K562 (cell line): ENCODE measurements at regions not wholly inside any gene's neighbourhood (a gene's known extent, or its start where the extent isn't known, plus 50 kb on each side); places are given as distances from the start of the nearest gene placed in this dataset.

Experiments used
- ARID3A ChIP-seq: IDR thresholded peaks from 2 replicates; pipeline ENCODE4 v1.6.1; 2012; ENCODE audit warnings: low read depth, low read length, improper control_type of control experiment, borderline replicate concordance
- CHD7 ChIP-seq: fragments of 200-600 bp; sonication (generic); IDR thresholded peaks from one replicate; pipeline ENCODE4 v1.6.1; 2012; ENCODE audit warnings: mild to moderate bottlenecking, low read depth, low read length, inconsistent platforms
- FOXA3 ChIP-seq, 2 experiments: fragments of 450-650 bp in 1 of 2; sonication (generic) in 1 of 2; formaldehyde crosslinking; IDR thresholded peaks in 1 of 2; conservative IDR thresholded peaks in 1 of 2; 2 replicates each; pipeline versions ENCODE4 v1.4.0 to v1.8.0; 2020 to 2022; ENCODE audit warnings: mild to moderate bottlenecking in 2 of 2, missing genetic modification reagents in 1 of 2
- HDAC6 ChIP-seq: IDR thresholded peaks from 2 replicates; pipeline ENCODE4 v1.6.1; 2012; ENCODE audit warnings: low read depth, mild to moderate bottlenecking, control low read depth, inconsistent platforms, low read length, moderate library complexity
- HIVEP1 ChIP-seq: fragments of 250-450 bp; sonication (Bioruptor Pico); IDR thresholded peaks from 2 replicates; pipeline ENCODE4 v1.4.0; 2020; ENCODE audit warnings: mild to moderate bottlenecking
- ILF3 ChIP-seq: fragments of 450-650 bp; IDR thresholded peaks from 2 replicates; pipeline ENCODE4 v1.6.1; 2018; ENCODE audit warnings: antibody characterized with exemption, mild to moderate bottlenecking, moderate library complexity, borderline replicate concordance
- MAFG ChIP-seq: fragments of 450-650 bp; conservative IDR thresholded peaks from 2 replicates; pipeline ENCODE4 v1.6.1; 2016; ENCODE audit warnings: missing genetic modification characterization, missing compliant biosample characterization
- POLR3G ChIP-seq: IDR thresholded peaks from 2 replicates; pipeline ENCODE4 v1.6.1; 2011; ENCODE audit not compliant: insufficient read length, insufficient replicate concordance; ENCODE audit errors: extremely low read depth
- ZNF12 ChIP-seq: sonication (generic); formaldehyde crosslinking; IDR thresholded peaks from 2 replicates; pipeline ENCODE4 v1.4.0; 2020; ENCODE audit warnings: mild to moderate bottlenecking, missing genetic modification reagents
- ZNF445 ChIP-seq: fragments of 250-450 bp; sonication (Bioruptor Pico); IDR thresholded peaks from 2 replicates; pipeline ENCODE4 v1.4.0; 2020; ENCODE audit warnings: low read depth, mild to moderate bottlenecking, moderate library complexity
- ZNF57 ChIP-seq: fragments of 450-650 bp; formaldehyde crosslinking; IDR thresholded peaks from 2 replicates; pipeline ENCODE4 v1.4.0; 2020; ENCODE audit warnings: mild to moderate bottlenecking, moderate library complexity
- TF ChIP-seq, protein P1 (sequence below): fragments of 250-450 bp; sonication (Bioruptor Pico); IDR thresholded peaks from 2 replicates; pipeline ENCODE4 v1.5.0; 2020; ENCODE audit warnings: mild to moderate bottlenecking

DNA sequence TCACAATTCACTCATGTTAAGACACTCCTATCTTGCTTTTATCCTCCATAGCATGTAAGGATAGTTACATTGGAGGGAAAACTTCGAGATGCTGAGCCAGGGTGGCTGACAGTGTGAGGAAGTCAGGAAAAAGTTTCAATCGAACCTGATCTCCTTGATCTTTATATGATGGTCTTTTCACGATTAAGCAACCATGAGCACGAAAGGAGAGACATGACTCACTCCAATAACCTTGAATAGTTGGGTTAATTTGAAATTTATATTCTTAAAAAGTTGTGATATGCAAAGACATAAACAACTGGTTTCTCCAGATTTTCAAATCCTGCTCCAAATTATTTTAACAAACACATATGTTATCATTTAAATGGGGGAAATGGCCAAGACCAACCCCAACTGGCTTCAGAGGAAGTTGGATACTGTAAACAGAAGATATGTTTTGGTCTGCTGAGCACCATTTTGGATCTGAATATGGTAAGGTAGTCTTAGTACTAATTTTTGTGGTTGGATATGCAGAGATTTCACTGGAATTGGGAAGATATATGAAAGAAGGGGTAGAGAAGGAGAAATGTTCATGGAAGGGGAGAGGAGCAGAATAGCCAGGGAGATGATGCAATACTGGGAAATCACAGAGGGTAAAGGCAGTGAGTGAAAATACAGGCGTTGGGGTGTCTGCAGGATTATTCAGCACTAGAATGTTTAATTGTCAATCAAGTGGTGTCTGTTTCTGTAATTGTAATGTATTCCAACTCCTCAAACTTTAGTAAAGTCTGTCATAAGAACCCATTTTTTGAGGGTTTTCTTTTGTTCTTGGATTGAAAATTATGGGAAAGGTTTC lies 185.2 kb upstream of the SLC38A2 start (continued):
- TF ChIP-seq CHD7 (no peak), POLR3G (no peak), MAFG (no peak; the same call in 1 of the 2 replicates), ZNF12 (CRISPR knock-in tag) (no peak), ZNF57 (CRISPR knock-in tag) (no peak), ZNF445 (CRISPR knock-in tag) (no peak), ILF3 (no peak), ARID3A (no peak), HIVEP1 (CRISPR knock-in tag) (no peak), HDAC6 (no peak), FOXA3 (CRISPR knock-in tag; conservative IDR thresholded peaks at IDR 0.05 in 1 of 2, IDR thresholded peaks at IDR 0.05 in 1 of 2) (peak in 1 of 2 experiments; percentile 27; a peak in 1 of 4 replicates)
- TF ChIP-seq, protein P1, sequence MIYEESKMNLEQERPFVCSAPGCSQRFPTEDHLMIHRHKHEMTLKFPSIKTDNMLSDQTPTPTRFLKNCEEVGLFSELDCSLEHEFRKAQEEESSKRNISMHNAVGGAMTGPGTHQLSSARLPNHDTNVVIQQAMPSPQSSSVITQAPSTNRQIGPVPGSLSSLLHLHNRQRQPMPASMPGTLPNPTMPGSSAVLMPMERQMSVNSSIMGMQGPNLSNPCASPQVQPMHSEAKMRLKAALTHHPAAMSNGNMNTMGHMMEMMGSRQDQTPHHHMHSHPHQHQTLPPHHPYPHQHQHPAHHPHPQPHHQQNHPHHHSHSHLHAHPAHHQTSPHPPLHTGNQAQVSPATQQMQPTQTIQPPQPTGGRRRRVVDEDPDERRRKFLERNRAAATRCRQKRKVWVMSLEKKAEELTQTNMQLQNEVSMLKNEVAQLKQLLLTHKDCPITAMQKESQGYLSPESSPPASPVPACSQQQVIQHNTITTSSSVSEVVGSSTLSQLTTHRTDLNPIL (CRISPR knock-in tag): 0 out of 2 replicates have a peak, but pooled peaks have one; percentile 61
